ENCODE measurements at regions not wholly inside any gene's neighbourhood (a gene's known extent, or its start where the extent isn't known, plus 50 kb on each side); places are given as distances from the start of the nearest gene placed in this dataset.
"Not testable (repeated sequence)": the region's sequence is repeated elsewhere in the genome, so short reads cannot be mapped to it uniquely, and the experiment has no call there.

DNA sequence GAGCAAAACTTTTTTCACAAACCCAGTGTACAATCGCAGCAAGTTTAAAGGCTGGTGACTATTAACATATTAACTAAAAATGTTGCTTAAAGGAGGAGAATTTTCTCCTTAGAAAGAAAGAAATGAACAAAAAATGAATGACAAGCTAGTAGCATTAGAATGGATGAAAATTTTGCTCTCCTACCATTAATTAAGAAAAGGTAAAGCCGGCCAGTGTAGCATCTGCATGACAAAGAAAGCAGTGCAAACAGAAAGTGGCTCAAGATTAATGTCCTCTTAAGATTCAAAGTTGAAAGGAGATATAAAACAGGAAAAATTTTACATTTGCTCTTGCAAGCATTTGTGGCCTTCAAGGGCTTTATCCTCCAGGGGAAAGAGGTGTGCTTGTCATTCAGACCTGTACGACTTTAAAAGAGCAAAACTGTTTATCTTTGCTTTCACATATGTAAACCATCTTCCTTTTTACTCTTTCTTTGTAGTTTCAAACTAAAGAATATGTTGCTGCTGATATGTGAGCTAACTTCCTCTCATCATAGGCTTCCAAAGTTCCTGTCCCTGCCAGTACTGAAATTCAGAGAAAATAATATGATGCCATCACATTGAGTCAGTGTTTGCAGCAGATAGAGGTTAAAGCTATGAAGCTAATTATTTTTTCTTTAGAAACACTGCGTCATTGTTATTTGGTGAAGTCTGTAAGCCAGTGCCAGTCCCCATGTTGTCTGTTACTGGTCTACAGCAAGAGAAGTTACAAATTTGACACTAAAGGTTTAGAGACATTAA is 439.1 kb upstream of the GRM7 start:
- no peaks in the 10 kb centered on the region for H3K4me1 ChIP-seq
- H3K4me3 ChIP-seq: no peak overlapping the region
- TF ChIP-seq POLR2A (IDR thresholded peaks at IDR 0.05): no peak
- TF ChIP-seq, protein P1, sequence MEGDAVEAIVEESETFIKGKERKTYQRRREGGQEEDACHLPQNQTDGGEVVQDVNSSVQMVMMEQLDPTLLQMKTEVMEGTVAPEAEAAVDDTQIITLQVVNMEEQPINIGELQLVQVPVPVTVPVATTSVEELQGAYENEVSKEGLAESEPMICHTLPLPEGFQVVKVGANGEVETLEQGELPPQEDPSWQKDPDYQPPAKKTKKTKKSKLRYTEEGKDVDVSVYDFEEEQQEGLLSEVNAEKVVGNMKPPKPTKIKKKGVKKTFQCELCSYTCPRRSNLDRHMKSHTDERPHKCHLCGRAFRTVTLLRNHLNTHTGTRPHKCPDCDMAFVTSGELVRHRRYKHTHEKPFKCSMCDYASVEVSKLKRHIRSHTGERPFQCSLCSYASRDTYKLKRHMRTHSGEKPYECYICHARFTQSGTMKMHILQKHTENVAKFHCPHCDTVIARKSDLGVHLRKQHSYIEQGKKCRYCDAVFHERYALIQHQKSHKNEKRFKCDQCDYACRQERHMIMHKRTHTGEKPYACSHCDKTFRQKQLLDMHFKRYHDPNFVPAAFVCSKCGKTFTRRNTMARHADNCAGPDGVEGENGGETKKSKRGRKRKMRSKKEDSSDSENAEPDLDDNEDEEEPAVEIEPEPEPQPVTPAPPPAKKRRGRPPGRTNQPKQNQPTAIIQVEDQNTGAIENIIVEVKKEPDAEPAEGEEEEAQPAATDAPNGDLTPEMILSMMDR (IDR thresholded peaks at IDR 0.05): no peak
- no peaks in the 10 kb centered on the region for H3K36me3 ChIP-seq
- H3K9me3 ChIP-seq: peaks cover 0 to 3% (median 0%) of the 10 kb centered on the region in 4 donors
- no peaks in the 10 kb centered on the region for H3K27me3 ChIP-seq
- DNase-seq: no peak
- no peak overlapping the region for H3K27ac ChIP-seq

DNA sequence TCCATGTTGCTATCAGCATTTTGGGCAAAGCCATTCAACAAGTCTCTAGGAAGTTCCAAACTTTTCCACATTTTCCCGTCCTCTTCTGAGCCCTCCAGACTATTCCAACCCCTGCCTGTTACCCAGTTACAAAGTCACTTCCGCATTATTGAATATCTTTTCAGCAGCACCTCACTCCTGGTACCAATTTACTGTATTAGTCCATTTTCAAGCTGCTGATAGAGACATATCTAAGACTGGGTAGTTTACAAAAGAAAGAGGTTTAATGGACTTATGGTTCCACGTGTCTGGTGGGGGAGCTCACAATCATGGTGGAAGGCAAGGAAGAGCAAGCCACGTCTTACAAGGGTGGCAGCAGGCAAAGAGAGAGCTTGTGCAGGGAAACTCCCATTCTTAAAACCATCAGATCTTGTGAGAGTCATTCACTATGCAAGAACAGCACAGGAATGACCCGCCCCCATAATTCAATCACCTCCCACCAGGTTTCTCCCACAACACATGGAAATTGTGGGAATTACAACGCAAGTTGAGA is 435.6 kb upstream of the GRM7 start:
- TF ChIP-seq, protein P1 (IDR thresholded peaks at IDR 0.05): no peak
- no peak for TF ChIP-seq POLR2A (IDR thresholded peaks at IDR 0.05)
- no peak overlapping the region for H3K4me3 ChIP-seq
- no peak overlapping the region for H3K27ac ChIP-seq
- no peak for DNase-seq
- no peaks in the 10 kb centered on the region for H3K36me3 ChIP-seq
- peaks cover 0 to 3% (median 0%) of the 10 kb centered on the region in 4 donors for H3K9me3 ChIP-seq
- no peaks in the 10 kb centered on the region for H3K4me1 ChIP-seq
- H3K27me3 ChIP-seq: no peaks in the 10 kb centered on the region

DNA sequence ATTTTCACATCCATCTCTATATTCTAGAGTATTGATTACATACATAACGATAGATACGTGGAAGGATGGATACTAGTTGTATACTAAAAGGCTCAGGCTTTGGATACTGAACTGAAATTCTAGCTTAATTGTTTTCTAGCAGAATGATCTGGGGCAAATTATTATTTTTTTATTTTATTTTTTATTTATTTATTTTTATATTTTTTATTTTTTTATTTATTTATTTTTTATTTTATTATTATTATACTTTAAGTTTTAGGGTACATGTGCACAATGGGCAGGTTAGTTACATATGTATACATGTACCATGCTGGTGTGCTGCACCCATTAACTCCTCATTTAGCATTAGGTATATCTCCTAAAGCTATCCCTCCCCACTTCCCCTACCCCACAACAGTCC is 432.6 kb upstream of the GRM7 start:
- H3K9me3 ChIP-seq, H3K27ac ChIP-seq, H3K4me3 ChIP-seq, H3K36me3 ChIP-seq, DNase-seq, H3K27me3 ChIP-seq, H3K4me1 ChIP-seq: not testable (repeated sequence)

DNA sequence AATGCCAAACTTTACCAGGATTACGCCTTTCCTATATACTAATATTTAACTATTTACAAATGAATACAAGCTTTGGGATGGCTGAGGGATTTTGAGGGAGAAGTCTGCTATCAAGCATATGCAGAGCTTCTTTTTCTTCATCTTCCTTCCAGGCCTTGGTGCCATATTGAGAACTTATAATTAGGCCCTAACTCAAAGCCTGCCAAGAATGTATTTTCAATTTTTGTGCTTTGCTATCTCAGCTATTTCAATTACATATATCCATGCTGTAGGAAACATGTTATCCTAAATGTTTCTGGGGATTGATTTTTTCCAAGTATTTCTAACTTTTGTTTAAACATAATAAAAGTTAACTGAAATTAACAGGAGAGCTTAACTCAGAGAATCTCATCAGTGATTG is 425.0 kb upstream of the GRM7 start:
- Histone ChIP-seq H3K9me3 (no peaks in the 10 kb centered on the region), H3K27ac (no peak overlapping the region), H3K27me3 (no peaks in the 10 kb centered on the region), H3K36me3 (no peaks in the 10 kb centered on the region), H3K4me3 (no peak overlapping the region), H3K4me1 (no peaks in the 10 kb centered on the region)
- TF ChIP-seq, protein P1 (IDR thresholded peaks at IDR 0.05): no peak
- no peak for TF ChIP-seq POLR2A (IDR thresholded peaks at IDR 0.05)
- DNase-seq: no peak

DNA sequence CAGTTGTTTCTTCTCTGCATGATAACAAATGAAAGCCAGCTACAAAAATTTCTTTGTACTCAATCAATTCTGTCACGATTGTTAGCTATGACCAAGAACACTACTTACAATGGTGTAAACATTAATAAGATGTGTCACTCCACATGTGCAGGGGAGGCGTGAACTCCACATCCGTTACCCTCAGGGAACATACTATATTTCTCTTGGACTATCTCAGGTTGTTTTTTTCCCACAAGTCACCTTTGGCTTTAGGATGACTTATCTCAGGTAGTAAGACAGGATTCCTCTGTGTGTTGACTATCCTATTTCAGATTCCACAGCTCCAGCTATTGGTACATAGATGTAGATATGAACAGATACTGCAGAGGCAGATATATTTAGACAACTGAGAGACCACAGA is 423.3 kb upstream of the GRM7 start:
- no peaks in the 10 kb centered on the region for H3K36me3 ChIP-seq
- TF ChIP-seq, protein P1 (IDR thresholded peaks at IDR 0.05): no peak
- no peak for TF ChIP-seq POLR2A (IDR thresholded peaks at IDR 0.05)

DNA sequence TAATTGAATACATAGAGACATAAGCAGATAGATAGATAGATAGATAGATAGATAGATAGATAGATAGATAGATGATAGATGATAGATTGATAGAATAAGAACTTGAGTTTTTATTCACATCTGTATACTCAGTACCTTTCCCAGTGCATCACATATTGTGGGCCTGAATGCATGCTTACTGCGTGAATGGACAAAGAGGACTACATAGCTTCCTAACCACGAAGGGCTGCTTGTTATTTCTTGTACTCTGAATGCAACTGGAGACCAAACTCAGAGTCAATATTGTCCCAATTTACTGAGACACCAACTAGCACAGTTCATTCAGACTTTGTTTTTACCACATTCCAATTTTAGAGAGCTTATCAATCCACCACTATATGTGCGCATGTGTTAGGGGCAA is 422.9 kb upstream of the GRM7 start:
- TF ChIP-seq POLR2A (IDR thresholded peaks at IDR 0.05): no peak
- TF ChIP-seq, protein P1 (IDR thresholded peaks at IDR 0.05): no peak
- H3K9me3 ChIP-seq: no peaks in the 10 kb centered on the region
- H3K27ac ChIP-seq: no peak overlapping the region
- H3K36me3 ChIP-seq: no peaks in the 10 kb centered on the region
- no peaks in the 10 kb centered on the region for H3K27me3 ChIP-seq
- no peak overlapping the region for H3K4me3 ChIP-seq
- no peak for DNase-seq
- no peaks in the 10 kb centered on the region for H3K4me1 ChIP-seq

More for the DNA sequence above, 423.3 kb upstream of the GRM7 start:
- no peak overlapping the region for H3K4me3 ChIP-seq
- no peaks in the 10 kb centered on the region for H3K4me1 ChIP-seq
- no peak for DNase-seq
- no peaks in the 10 kb centered on the region for H3K9me3 ChIP-seq
- no peaks in the 10 kb centered on the region for H3K27me3 ChIP-seq
- H3K27ac ChIP-seq: no peak overlapping the region

All from Peyer's patch (tissue), 4 donors.